Vagina (tissue), 2 donors: ENCODE measurements at regions not wholly inside any gene's neighbourhood (a gene's known extent, or its start where the extent isn't known, plus 50 kb on each side); places are given as distances from the start of the nearest gene placed in this dataset.

ENCODE experiments used
- DNase-seq, 2 donors: peaks; one replicate each; pipeline ENCODE4 v3.0.0-alpha.2; 2017; ENCODE audit errors: extremely low spot score in 2 of 2
- H3K27ac ChIP-seq: fragments of 200-600 bp; sonication (generic); one replicate; pipeline ENCODE4 v1.5.1; 2019
- H3K27me3 ChIP-seq: fragments of 200-600 bp; sonication (generic); one replicate; pipeline ENCODE4 v1.5.1; 2019
- H3K36me3 ChIP-seq, 2 donors: fragments of 200-600 bp; sonication (generic); one replicate each; pipeline ENCODE4 v1.5.1; 2017 to 2019
- H3K4me1 ChIP-seq: fragments of 200-600 bp; sonication (generic); one replicate; pipeline ENCODE4 v1.5.1; 2019
- H3K4me3 ChIP-seq, 2 donors: fragments of 200-600 bp; sonication (generic); 1 replicate in 1 of 2; 2 replicates in 1 of 2; pipeline ENCODE4 v1.5.1; 2016 to 2019
- H3K9me3 ChIP-seq: fragments of 200-600 bp; sonication (generic); one replicate; pipeline ENCODE4 v1.5.1; 2019
- POLR2A ChIP-seq, 2 donors: fragments of 450-650 bp; IDR thresholded peaks; one replicate each; pipeline ENCODE4 v1.6.1; 2017; ENCODE audit warnings: antibody characterized with exemption in 2 of 2, mild to moderate bottlenecking in 2 of 2, moderate library complexity in 2 of 2
- POLR2AphosphoS5 ChIP-seq, 2 donors: sonication (generic); formaldehyde crosslinking; IDR thresholded peaks; one replicate each; pipeline ENCODE4 v1.9.0; 2017; ENCODE audit warnings: antibody characterized with exemption in 2 of 2, mild to moderate bottlenecking in 2 of 2, low read depth in 1 of 2; ENCODE audit not compliant: insufficient read depth in 1 of 2
- intact Hi-C: fragments of 100-400 bp; cut with DNase I; formaldehyde crosslinking; loops from one replicate; pipeline ENCODE4 v1.15.1; 2023
- TF ChIP-seq, protein P1 (sequence below), 3 experiments: fragments of 450-650 bp in 2 of 3; fragments of 200-600 bp in 1 of 3; sonication (generic) in 1 of 3; IDR thresholded peaks; one replicate each; pipeline ENCODE4 v1.5.1; 2017 to 2019; ENCODE audit warnings: antibody characterized with exemption in 3 of 3, mild to moderate bottlenecking in 2 of 3, moderate library complexity in 2 of 3

DNA sequence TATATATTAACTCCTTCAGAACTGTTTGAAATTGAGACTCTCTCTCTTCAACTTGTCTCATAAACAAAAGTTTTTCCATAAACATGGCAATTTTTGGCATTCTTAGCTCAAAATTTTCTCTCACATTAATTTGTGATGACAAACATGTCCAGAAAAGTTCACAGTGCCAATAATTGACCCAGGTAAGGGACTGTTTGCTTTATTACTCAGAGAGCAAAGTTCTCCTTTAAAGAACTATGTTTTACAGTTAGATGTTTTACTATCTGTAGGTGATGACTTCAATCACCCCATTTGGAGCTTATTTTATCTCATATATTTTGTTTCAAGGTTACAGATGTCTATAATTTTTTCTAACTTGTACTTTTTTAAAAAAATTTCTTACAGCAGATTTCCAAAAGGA lies 855.6 kb downstream of the SLC16A7 start:
- no peaks in the 10 kb centered on the region for H3K9me3 ChIP-seq
- TF ChIP-seq POLR2AphosphoS5 (IDR thresholded peaks at IDR 0.05; ENCODE audit: insufficient read depth in 1 of 2, low read depth in 1 of 2), result no peak
- TF ChIP-seq POLR2A (IDR thresholded peaks at IDR 0.05), result no peak
- TF ChIP-seq, protein P1, sequence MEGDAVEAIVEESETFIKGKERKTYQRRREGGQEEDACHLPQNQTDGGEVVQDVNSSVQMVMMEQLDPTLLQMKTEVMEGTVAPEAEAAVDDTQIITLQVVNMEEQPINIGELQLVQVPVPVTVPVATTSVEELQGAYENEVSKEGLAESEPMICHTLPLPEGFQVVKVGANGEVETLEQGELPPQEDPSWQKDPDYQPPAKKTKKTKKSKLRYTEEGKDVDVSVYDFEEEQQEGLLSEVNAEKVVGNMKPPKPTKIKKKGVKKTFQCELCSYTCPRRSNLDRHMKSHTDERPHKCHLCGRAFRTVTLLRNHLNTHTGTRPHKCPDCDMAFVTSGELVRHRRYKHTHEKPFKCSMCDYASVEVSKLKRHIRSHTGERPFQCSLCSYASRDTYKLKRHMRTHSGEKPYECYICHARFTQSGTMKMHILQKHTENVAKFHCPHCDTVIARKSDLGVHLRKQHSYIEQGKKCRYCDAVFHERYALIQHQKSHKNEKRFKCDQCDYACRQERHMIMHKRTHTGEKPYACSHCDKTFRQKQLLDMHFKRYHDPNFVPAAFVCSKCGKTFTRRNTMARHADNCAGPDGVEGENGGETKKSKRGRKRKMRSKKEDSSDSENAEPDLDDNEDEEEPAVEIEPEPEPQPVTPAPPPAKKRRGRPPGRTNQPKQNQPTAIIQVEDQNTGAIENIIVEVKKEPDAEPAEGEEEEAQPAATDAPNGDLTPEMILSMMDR (IDR thresholded peaks at IDR 0.05), result no peak
- no peak for DNase-seq
- no peaks in the 10 kb centered on the region for H3K36me3 ChIP-seq
- H3K27ac ChIP-seq, result no peak overlapping the region
- H3K27me3 ChIP-seq, result no peaks in the 10 kb centered on the region
- intact Hi-C loops, result no loop called here
- no peaks in the 10 kb centered on the region for H3K4me1 ChIP-seq
- no peak overlapping the region for H3K4me3 ChIP-seq

DNA sequence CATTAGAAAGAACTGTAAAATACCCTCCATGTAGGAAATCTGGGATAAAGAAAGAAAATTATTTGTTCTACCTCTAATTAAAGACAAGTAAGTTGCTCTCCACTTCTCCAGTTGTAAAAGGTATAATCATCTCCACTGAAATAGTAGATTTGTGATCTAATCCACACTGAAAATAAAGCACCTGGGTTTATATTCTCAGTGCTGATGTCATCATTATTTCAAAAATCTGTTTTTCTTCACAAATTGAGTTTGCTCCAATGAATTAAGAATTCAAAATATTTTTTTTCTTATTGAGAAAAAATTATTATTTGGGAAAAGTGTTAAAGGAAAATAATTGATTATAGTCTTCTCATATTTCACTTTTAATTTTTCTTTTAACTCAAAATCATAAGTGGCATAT lies 869.2 kb downstream of the SLC16A7 start:
- Histone ChIP-seq H3K4me3 (no peak overlapping the region), H3K27ac (no peak overlapping the region), H3K4me1 (no peaks in the 10 kb centered on the region), H3K27me3 (no peaks in the 10 kb centered on the region), H3K36me3 (no peaks in the 10 kb centered on the region), H3K9me3 (no peaks in the 10 kb centered on the region)
- no peak for DNase-seq
- intact Hi-C loops, result no loop called here
- TF ChIP-seq POLR2A (IDR thresholded peaks at IDR 0.05) (no peak), POLR2AphosphoS5 (IDR thresholded peaks at IDR 0.05; ENCODE audit: insufficient read depth in 1 of 2, low read depth in 1 of 2) (no peak)
- TF ChIP-seq, protein P1 (IDR thresholded peaks at IDR 0.05), result no peak

- H3K4me1 ChIP-seq, result no peaks in the 10 kb centered on the region
- H3K4me3 ChIP-seq, result no peak overlapping the region
- TF ChIP-seq POLR2A (IDR thresholded peaks at IDR 0.05) (no peak), POLR2AphosphoS5 (IDR thresholded peaks at IDR 0.05; ENCODE audit: insufficient read depth in 1 of 2, low read depth in 1 of 2) (no peak)
- TF ChIP-seq, protein P1 (IDR thresholded peaks at IDR 0.05), result no peak
- no peak overlapping the region for H3K27ac ChIP-seq
- intact Hi-C loops, result no loop called here
- no peaks in the 10 kb centered on the region for H3K36me3 ChIP-seq
- no peaks in the 10 kb centered on the region for H3K27me3 ChIP-seq
- no peak for DNase-seq
- H3K9me3 ChIP-seq, result no peaks in the 10 kb centered on the region
Observed at GRCh38 chr12:60468546-60468945, 872.7 kb downstream of the SLC16A7 start.

GRCh38 chr12:60475825-60476224 lies 880.0 kb downstream of the SLC16A7 start:
- intact Hi-C loops, result no loop called here
- no peaks in the 10 kb centered on the region for H3K36me3 ChIP-seq

GRCh38 chr12:60487284-60487683 lies 891.5 kb downstream of the SLC16A7 start:
- H3K36me3 ChIP-seq, result no peaks in the 10 kb centered on the region
- no peaks in the 10 kb centered on the region for H3K9me3 ChIP-seq
- no peaks in the 10 kb centered on the region for H3K4me1 ChIP-seq
- no peak overlapping the region for H3K27ac ChIP-seq
- no peak overlapping the region for H3K4me3 ChIP-seq
- no peak for DNase-seq
- intact Hi-C loops, result no loop called here
- TF ChIP-seq POLR2A (IDR thresholded peaks at IDR 0.05) (no peak), POLR2AphosphoS5 (IDR thresholded peaks at IDR 0.05; ENCODE audit: insufficient read depth in 1 of 2, low read depth in 1 of 2) (no peak)
- TF ChIP-seq, protein P1 (IDR thresholded peaks at IDR 0.05), result no peak
- no peaks in the 10 kb centered on the region for H3K27me3 ChIP-seq

More at GRCh38 chr12:60475825-60476224, 880.0 kb downstream of the SLC16A7 start:
- TF ChIP-seq POLR2AphosphoS5 (IDR thresholded peaks at IDR 0.05; ENCODE audit: insufficient read depth in 1 of 2, low read depth in 1 of 2), result no peak
- TF ChIP-seq, protein P1 (IDR thresholded peaks at IDR 0.05), result no peak
- no peak for TF ChIP-seq POLR2A (IDR thresholded peaks at IDR 0.05)
- H3K4me1 ChIP-seq, result no peaks in the 10 kb centered on the region
- no peak overlapping the region for H3K4me3 ChIP-seq
- H3K27ac ChIP-seq, result no peak overlapping the region
- H3K27me3 ChIP-seq, result no peaks in the 10 kb centered on the region
- no peak for DNase-seq
- H3K9me3 ChIP-seq, result no peaks in the 10 kb centered on the region
